Stimulated activated naive B cell treated with anti-CD40 and anti-IgM and Interleukin-4, amounts not matched to agents 10 μg/mL and 1 μg/mL and 100 μg/mL, for 72 hours (primary cell): ENCODE measurements at regions not wholly inside any gene's neighbourhood (a gene's known extent, or its start where the extent isn't known, plus 50 kb on each side); places are given as distances from the start of the nearest gene placed in this dataset.

ENCODE experiments used
- ATAC-seq, 2 donors: fragments of 150-1000 bp; cut with Tn5 transposase; replicated peaks; 2 replicates each; pipeline ENCODE4 v1.10.0; 2021; ENCODE audit warnings: moderate library complexity in 1 of 2
- DNase-seq: peaks from one replicate; pipeline ENCODE4 v3.0.0; 2021
- H3K27ac Mint-ChIP-seq: one replicate; pipeline ENCODE4 v1.8.0; 2022; ENCODE audit warnings: mild to moderate bottlenecking, mixed read lengths
- H3K27me3 Mint-ChIP-seq, 2 donors: one replicate each; pipeline ENCODE4 v1.8.0; 2022; ENCODE audit warnings: mixed read lengths in 2 of 2
- H3K36me3 Mint-ChIP-seq, 2 donors: one replicate each; pipeline ENCODE4 v1.8.0; 2022; ENCODE audit warnings: mixed read lengths in 2 of 2, mild to moderate bottlenecking in 1 of 2
- H3K4me1 Mint-ChIP-seq, 2 donors: one replicate each; pipeline ENCODE4 v1.8.0; 2022; ENCODE audit warnings: mixed read lengths in 2 of 2, mild to moderate bottlenecking in 1 of 2
- H3K4me3 Mint-ChIP-seq, 2 donors: one replicate each; pipeline ENCODE4 v1.8.0; 2022; ENCODE audit warnings: mild to moderate bottlenecking in 2 of 2, mixed read lengths in 2 of 2, moderate library complexity in 1 of 2
- H3K9me3 Mint-ChIP-seq, 2 donors: one replicate each; pipeline ENCODE4 v1.8.0; 2022; ENCODE audit warnings: mixed read lengths in 2 of 2, mild to moderate bottlenecking in 1 of 2

- no peak for ATAC-seq
- Mint-ChIP-seq H3K27ac (no peak overlapping the region), H3K9me3 (peaks cover 2 to 8% of the 10 kb centered on the region in 2 donors)
Observed at GRCh38 chr10:8374334-8374733, 319.8 kb downstream of the GATA3 start.

DNA sequence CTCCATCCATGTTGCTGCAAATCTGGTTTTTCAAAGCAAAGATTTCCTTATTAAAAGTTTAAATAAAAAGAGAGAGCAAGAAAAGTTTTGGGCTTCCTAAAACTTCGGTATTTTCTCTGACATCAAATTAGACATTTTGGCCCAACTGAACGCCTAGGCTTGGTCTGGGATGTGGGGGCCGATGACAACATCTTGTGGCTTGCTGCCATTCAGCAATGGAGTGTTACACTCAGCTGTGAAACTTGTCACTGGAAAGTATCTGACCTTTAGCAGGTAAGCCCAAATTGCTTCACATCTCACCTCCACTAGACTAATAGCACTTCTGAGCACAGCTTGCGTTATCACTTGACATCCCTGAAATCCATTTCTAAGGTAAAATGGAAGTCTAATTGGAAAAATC is 320.6 kb downstream of the GATA3 start:
- no peaks in the 10 kb centered on the region for H3K4me1 Mint-ChIP-seq
- DNase-seq, result no peak
- peaks cover 2 to 8% of the 10 kb centered on the region in 2 donors for H3K9me3 Mint-ChIP-seq
- H3K36me3 Mint-ChIP-seq, result no peaks in the 10 kb centered on the region
- no peak for ATAC-seq
- H3K27me3 Mint-ChIP-seq, result peaks cover 5 to 8% of the 10 kb centered on the region in 2 donors
- no peak overlapping the region for H3K4me3 Mint-ChIP-seq
- no peak overlapping the region for H3K27ac Mint-ChIP-seq

More at GRCh38 chr10:8374334-8374733, 319.8 kb downstream of the GATA3 start:
- Mint-ChIP-seq H3K36me3 (no peaks in the 10 kb centered on the region), H3K4me3 (no peak overlapping the region), H3K27me3 (peaks cover 5 to 8% of the 10 kb centered on the region in 2 donors), H3K4me1 (peaks cover 0 to 2% of the 10 kb centered on the region in 2 donors)
- no peak for DNase-seq

GRCh38 chr10:8378198-8378983 is 323.9 kb downstream of the GATA3 start:
- Mint-ChIP-seq H3K36me3 (no peaks in the 10 kb centered on the region), H3K4me3 (no peak overlapping the region), H3K9me3 (no peaks in the 10 kb centered on the region), H3K4me1 (no peaks in the 10 kb centered on the region), H3K27me3 (no peaks in the 10 kb centered on the region), H3K27ac (no peak overlapping the region)
- no peak for DNase-seq
- no peak for ATAC-seq

DNA sequence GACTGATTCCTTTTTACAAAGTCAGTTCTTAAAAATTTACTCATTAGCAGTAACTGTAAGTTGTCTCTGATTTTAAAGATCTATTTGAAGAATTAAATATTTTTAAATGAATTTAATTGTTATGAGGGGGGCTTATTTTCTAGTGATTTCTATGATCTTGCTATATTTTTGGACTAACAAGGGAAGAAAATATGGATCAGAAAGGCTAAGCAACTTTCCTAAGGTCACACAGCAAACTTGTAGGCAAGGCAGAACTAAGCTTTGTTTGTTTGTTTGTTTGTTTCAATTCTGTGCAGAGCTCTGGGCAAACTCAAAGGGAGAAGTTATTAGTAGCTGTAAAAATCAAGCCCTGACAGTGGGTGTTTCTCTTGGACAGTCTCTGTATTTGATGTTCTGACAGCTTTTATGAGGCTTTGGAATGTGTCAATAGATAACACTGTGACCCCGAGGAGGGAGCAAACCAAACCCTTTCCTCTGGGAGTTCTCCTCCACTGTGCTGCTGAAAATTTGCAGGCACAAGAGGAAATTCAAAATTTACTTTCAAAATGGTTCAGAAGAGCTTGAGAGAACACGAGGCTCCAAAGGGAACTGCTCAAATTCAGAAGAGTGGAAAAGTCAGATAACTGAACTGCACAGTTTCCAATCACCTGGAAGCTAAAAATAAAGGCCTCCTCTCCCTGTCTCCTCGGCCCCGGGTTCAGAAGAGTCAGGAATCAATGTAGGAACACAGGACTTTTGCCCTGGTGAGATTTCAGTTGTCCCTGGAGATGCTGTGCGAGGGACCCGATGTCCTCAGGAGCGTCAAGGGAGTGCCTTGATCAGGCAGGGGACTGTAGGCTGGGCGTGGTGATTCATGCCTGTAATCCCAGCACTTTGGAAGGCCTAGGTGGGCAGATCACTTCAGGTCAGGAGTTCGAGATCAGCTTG is 325.7 kb downstream of the GATA3 start:
- Mint-ChIP-seq H3K4me1 (no peaks in the 10 kb centered on the region), H3K36me3 (no peaks in the 10 kb centered on the region), H3K27ac (no peak overlapping the region), H3K9me3 (peaks cover 0 to under 1% of the 10 kb centered on the region in 2 donors), H3K27me3 (no peaks in the 10 kb centered on the region), H3K4me3 (no peak overlapping the region)
- no peak for DNase-seq
- no peak for ATAC-seq

DNA sequence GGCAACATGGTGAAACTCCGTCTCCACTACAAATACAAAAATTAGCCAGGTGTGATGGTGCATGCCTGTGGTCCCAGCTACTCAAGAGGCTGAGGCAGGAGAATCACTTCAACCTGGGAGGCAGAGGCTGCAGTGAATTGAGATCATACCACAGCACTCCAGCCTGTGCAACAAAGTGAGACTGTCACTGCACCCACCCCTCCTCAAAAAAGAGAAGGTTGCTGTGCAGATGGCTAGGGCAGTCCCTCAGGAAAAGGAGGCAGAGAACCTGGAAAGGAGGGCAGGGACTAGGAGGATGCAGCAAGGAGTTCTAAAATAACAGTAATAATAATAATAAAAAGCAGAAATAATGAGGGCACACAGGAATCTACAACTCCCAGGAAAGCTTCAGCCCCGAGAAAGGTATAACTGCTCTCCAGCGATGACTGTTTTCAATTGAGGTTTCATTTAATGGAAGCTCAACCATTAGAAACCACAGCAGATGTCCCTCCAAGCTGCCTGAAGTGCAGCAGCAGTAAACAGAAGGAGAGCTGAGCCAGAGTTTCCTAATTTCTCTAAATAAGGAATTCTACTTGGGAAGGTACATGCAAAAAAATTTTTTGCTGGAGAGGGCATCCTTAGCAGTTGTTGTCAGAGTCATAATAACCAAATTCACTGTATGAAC is 326.5 kb downstream of the GATA3 start:
- no peaks in the 10 kb centered on the region for H3K4me1 Mint-ChIP-seq
- no peaks in the 10 kb centered on the region for H3K36me3 Mint-ChIP-seq
- peaks cover 3 to 4% of the 10 kb centered on the region in 2 donors for H3K9me3 Mint-ChIP-seq
- no peaks in the 10 kb centered on the region for H3K27me3 Mint-ChIP-seq
- H3K4me3 Mint-ChIP-seq, result no peak overlapping the region
- DNase-seq (no peak), ATAC-seq (no peak)
- no peak overlapping the region for H3K27ac Mint-ChIP-seq

GRCh38 chr10:8386781-8387180 is 332.3 kb downstream of the GATA3 start:
- no peaks in the 10 kb centered on the region for H3K36me3 Mint-ChIP-seq
- peaks cover 0 to 4% of the 10 kb centered on the region in 2 donors for H3K27me3 Mint-ChIP-seq
- H3K4me3 Mint-ChIP-seq, result no peak overlapping the region
- ATAC-seq, result no peak
- peaks cover 8 to 10% of the 10 kb centered on the region in 2 donors for H3K9me3 Mint-ChIP-seq
- no peak for DNase-seq
- no peaks in the 10 kb centered on the region for H3K4me1 Mint-ChIP-seq
- no peak overlapping the region for H3K27ac Mint-ChIP-seq

DNA sequence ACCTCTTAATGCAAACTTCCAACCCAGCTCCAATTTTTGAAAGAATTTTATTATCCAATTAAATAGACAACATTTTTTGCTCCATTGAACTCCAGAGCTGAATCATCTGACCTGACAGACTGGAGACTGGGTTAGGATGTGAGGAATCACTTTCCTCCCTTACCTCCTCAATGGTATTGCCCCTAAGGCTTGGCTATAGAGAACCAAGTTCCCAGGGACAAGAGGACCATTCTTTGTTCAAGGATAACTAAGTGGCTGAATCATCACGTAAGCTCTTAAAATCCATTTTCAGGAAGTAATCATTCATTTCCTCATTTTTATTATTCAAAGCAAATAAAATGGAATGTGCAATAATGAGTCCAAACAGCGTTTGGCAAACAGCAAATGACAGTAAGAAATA is 335.1 kb downstream of the GATA3 start:
- Mint-ChIP-seq H3K27me3 (peaks cover 7 to 16% of the 10 kb centered on the region in 2 donors), H3K36me3 (no peaks in the 10 kb centered on the region), H3K4me3 (no peak overlapping the region), H3K4me1 (no peaks in the 10 kb centered on the region), H3K27ac (no peak overlapping the region), H3K9me3 (peaks cover 8 to 10% of the 10 kb centered on the region in 2 donors)
- ATAC-seq, result no peak
- DNase-seq, result no peak

GRCh38 chr10:8392216-8392615 is 337.7 kb downstream of the GATA3 start:
- no peak overlapping the region for H3K4me3 Mint-ChIP-seq
- peaks cover 0 to 3% of the 10 kb centered on the region in 2 donors for H3K4me1 Mint-ChIP-seq
- H3K9me3 Mint-ChIP-seq, result peaks cover 0 to 3% of the 10 kb centered on the region in 2 donors
- peaks cover 14 to 22% of the 10 kb centered on the region in 2 donors for H3K27me3 Mint-ChIP-seq
- DNase-seq (no peak), ATAC-seq (no peak)
- no peak overlapping the region for H3K27ac Mint-ChIP-seq
- no peaks in the 10 kb centered on the region for H3K36me3 Mint-ChIP-seq

GRCh38 chr10:8393531-8393930 is 339.0 kb downstream of the GATA3 start:
- Mint-ChIP-seq H3K4me3 (no peak overlapping the region), H3K27me3 (peaks cover 14 to 19% of the 10 kb centered on the region in 2 donors), H3K9me3 (peaks cover 0 to 3% of the 10 kb centered on the region in 2 donors), H3K4me1 (peaks cover 0 to 3% of the 10 kb centered on the region in 2 donors), H3K27ac (no peak overlapping the region), H3K36me3 (no peaks in the 10 kb centered on the region)
- DNase-seq (no peak), ATAC-seq (no peak)

DNA sequence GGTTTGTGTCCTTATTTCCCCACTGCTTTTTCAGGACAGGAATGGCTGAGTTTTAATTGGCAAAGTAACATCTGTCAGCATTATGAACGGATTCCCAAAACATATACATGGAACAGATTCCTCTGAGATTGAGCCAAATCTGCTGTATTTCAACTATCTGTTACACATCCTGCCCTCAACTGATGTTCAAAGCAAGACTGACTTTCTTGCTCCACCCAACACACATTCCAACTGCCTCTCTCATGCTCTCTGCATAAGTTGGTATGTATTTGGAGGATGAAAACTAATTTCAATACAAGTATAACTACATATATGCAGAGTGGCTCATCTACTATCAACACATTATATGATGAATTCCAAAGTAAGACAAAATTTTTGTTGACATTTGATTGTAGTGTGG is 342.2 kb downstream of the GATA3 start:
- H3K9me3 Mint-ChIP-seq, result no peaks in the 10 kb centered on the region
- peaks cover 0 to 3% of the 10 kb centered on the region in 2 donors for H3K4me1 Mint-ChIP-seq
- H3K4me3 Mint-ChIP-seq, result no peak overlapping the region
- DNase-seq (no peak), ATAC-seq (no peak)
- peaks cover 24 to 28% of the 10 kb centered on the region in 2 donors for H3K27me3 Mint-ChIP-seq
- H3K27ac Mint-ChIP-seq, result no peak overlapping the region
- no peaks in the 10 kb centered on the region for H3K36me3 Mint-ChIP-seq

DNA sequence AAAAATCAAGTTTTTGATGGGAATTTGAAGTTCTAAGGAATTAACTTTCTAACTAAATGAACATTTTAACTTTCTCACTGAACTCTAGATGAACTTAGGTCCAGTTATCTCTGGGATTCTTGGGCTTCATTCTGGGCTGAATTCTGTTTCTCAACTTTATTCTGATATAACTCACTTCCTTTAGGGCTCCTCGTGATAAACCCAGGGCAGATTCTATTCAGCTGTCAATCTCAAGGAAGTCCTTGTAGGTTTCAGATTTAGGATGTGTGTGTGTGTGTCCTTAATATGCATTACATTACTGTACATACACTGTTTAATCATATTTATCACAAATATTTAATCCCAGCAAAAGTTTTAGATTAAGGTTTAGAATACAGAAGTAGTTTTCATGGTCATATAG is 344.3 kb downstream of the GATA3 start:
- ATAC-seq (no peak), DNase-seq (no peak)
- Mint-ChIP-seq H3K36me3 (no peaks in the 10 kb centered on the region), H3K27me3 (peaks cover 20 to 22% of the 10 kb centered on the region in 2 donors), H3K9me3 (no peaks in the 10 kb centered on the region), H3K27ac (no peak overlapping the region), H3K4me1 (peaks cover 0 to 3% of the 10 kb centered on the region in 2 donors), H3K4me3 (no peak overlapping the region)

DNA sequence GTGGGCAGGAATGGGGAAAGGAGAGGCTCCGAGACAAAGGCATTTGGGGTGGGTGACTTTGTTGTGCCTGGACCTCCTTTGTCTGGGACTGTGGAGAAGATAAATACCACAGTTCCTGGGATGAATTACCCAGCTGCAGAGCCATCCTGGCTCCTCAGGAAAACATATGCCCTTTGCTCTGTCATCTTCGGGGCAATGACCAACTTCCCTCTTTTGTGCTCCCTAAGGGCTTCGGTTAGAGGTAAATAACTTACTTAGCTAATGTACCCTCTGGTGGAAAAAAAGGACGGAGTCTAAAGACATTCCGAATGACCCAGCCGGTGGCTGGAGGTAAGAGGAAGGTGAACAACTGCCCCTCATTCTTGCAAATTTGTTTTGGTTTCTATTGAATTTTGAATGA is 345.7 kb downstream of the GATA3 start:
- H3K4me1 Mint-ChIP-seq, result peaks cover 5 to 6% of the 10 kb centered on the region in 2 donors
- peaks cover 11 to 13% of the 10 kb centered on the region in 2 donors for H3K27me3 Mint-ChIP-seq

GRCh38 chr10:8400892-8401291 is 346.4 kb downstream of the GATA3 start:
- no peak for ATAC-seq
- H3K4me3 Mint-ChIP-seq, result no peak overlapping the region
- H3K27me3 Mint-ChIP-seq, result peaks cover 9 to 10% of the 10 kb centered on the region in 2 donors
- peaks cover 4 to 5% of the 10 kb centered on the region in 2 donors for H3K4me1 Mint-ChIP-seq
- no peaks in the 10 kb centered on the region for H3K36me3 Mint-ChIP-seq
- H3K27ac Mint-ChIP-seq, result no peak overlapping the region
- H3K9me3 Mint-ChIP-seq, result no peaks in the 10 kb centered on the region
- DNase-seq, result no peak

More for the DNA sequence above, 345.7 kb downstream of the GATA3 start:
- Mint-ChIP-seq H3K27ac (no peak overlapping the region), H3K9me3 (no peaks in the 10 kb centered on the region), H3K36me3 (no peaks in the 10 kb centered on the region), H3K4me3 (no peak overlapping the region)
- ATAC-seq, result no peak
- no peak for DNase-seq

DNA sequence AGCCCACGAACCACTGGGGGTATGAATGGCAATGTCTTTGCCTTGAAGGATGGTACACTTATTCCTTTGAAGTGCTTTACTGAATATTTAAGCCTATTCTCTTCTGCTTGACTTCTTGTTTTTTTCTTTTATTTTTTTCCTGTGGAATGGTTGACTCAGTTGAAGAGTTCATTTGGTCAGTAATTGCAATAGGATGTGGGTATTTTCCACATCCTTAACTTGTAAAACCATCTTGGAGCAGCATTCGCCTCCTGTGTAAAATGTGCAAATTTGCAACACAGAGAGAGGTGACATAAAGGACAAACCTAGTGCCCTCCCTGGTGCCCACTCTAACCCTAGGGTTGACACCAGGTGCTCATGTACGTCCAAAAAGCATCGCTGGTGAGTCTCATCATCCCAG is 347.0 kb downstream of the GATA3 start:
- H3K9me3 Mint-ChIP-seq, result no peaks in the 10 kb centered on the region
- peaks cover 9 to 10% of the 10 kb centered on the region in 2 donors for H3K27me3 Mint-ChIP-seq
- DNase-seq (no peak), ATAC-seq (no peak)
- H3K36me3 Mint-ChIP-seq, result no peaks in the 10 kb centered on the region
- H3K27ac Mint-ChIP-seq, result no peak overlapping the region
- H3K4me3 Mint-ChIP-seq, result no peak overlapping the region
- peaks cover 4 to 5% of the 10 kb centered on the region in 2 donors for H3K4me1 Mint-ChIP-seq
